M059J (cell line): ENCODE measurements at regions not wholly inside any gene's neighbourhood (a gene's known extent, or its start where the extent isn't known, plus 50 kb on each side); places are given as distances from the start of the nearest gene placed in this dataset.

Source experiments
- DNase-seq: peaks from one replicate; pipeline ENCODE4 v3.0.0-alpha.2; 2012; ENCODE audit warnings: low read depth

DNA sequence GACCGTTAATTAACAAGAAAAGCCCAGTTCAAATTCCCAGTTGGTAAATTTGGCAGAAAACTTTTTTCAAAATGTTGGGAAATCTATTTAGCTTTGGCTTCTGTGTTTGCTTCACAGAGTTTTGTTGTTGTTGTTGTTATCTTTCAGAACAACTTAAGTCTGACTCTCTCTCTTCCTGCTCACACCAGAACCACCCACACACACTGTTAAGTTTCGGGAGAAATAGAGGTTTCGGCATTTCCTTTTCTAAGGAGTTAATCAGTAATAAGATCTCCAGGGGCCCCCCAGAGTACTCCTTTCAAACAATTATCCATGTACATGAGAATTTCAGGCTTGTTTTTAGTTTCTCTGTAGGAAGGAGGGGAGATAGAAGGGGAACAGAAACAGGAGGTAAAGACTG is 106.2 kb upstream of the PTCHD1 start:
- DNase-seq = no peak

DNA sequence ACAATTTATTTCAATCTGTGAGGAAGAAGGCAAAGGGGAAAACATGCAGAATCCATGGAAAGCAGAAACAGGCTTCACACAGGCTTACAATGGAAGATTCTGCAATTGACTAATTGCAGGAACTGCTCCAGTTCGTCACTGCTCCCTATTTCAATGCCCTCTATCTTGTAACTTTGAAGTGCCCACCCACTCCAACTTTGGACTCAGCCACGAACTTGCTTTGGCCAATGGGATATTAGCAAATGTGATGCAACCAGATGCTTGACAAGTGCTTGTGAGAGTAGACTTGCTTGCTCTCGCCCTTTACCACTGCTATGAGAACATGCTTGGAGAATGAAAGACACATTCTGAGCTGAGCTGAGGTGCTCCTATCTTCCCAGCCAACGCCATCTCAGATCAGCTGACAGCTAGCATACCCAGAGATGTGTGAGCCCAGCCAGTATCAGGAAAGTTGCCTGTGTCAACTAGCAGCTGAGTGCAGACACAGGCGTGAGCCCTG is 105.7 kb upstream of the PTCHD1 start:
- no peak for DNase-seq

DNA sequence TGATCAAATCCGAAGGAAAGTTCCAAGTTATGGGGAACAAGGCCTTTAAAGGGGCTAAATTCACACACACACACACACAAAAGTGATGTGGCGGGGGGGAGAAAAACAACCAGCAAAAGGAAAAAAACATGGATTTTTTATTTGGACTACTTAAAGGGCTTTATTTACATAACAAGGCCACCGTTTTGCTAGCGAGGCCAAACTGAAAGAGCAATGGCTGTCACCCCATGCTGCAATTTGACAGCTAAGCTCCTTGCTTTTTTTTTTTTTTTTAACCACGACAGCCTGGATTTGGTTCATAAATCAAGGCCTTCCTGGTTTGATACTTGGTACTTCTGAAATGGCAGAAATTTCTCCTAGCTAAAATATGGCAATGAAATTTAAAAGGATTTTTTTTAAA is 99.6 kb upstream of the PTCHD1 start:
- no peak for DNase-seq

DNA sequence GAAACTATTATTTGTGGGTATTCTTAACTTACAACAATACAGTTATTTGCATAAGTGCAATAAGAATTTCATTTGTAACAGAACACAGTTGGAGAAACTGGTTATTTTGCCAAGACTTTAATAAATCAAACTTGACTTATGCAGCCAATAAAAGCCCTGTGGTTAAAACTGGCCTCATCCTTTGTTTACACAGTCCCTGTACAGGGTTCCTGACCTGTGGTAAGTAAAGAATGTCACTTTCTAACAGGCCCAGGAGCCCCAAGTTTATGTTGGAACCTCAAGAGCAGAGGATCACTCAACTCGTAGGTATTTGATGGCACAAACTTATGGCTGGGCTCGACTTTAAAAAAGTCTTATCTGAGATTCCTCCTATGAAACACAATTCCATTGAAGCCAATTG is 88.6 kb upstream of the PTCHD1 start:
- DNase-seq = peak; percentile 52

DNA sequence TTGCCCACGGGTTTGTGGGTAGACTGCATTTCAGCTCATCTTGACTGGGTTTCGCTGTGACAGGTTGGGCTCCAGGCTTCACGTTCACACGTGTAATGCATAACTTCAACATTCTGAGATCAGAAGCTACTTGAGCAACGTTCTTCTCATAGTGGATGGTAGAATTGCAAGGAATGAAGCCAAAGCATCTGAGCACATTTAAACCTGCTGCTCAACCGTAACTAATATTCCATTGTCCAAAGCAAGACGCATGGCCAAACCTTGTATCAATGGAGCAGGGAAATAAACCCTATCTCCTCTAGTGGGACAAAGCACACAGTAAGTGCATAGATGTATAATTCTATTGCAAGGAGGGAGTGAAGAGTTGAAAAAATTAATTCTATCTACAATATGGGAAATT is 86.5 kb upstream of the PTCHD1 start:
- DNase-seq = no peak

DNA sequence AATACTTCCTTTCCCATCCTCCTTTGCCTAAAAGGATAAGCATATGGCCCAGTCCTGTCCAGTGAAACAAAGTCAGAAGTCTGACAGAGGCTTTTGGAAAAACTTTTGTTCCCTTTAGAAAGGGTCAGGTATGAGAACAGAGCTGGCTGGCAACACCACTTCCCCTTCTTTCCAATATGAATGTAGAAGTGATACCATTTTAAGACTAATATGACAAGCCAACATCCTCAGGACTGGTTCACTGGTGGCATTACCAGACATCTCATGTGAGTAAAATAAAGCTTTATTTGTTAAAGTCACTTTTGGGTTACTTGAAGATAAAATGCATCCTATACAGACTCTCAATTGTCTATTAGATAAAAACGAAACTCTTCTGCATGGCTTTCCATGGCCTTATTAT is 83.6 kb upstream of the PTCHD1 start:
- no peak for DNase-seq

DNA sequence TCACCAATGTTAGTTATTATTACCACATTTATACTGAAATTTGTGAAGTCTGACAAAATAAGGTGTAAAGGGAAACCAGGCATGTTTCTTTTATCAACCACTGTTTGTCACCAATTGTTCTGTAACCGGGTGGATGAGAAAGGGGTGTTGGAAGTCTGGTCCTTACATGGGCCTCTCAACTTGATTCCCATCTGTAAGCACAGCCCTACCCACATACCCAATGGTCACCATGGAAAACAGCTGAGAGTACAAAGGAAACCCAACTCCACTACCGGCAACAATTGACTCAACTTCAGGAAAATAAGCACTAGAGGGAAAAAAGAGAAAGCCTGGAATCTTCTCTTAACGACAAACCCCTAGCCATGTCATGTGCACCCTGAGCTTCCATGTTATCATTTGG is 70.8 kb upstream of the PTCHD1 start:
- DNase-seq = no peak

DNA sequence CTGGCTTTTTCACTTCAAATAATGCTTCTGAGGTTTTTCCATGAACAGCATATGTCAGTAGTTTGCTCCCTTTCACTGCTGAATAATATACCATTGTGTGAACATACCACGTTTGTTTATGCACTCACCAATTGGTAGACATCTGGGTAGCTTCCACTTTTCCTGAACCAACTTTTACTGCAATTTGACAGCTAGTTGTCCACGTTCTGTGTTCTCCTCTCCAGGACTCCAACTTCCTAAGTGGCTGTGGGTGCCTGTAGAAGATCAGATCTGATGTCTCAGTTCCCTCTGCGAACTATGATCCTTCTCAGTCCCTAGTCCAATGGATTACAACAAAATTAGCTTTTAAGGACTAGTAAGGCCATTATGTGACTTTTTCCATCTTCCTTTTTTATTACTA is 64.7 kb upstream of the PTCHD1 start:
- no peak for DNase-seq

DNA sequence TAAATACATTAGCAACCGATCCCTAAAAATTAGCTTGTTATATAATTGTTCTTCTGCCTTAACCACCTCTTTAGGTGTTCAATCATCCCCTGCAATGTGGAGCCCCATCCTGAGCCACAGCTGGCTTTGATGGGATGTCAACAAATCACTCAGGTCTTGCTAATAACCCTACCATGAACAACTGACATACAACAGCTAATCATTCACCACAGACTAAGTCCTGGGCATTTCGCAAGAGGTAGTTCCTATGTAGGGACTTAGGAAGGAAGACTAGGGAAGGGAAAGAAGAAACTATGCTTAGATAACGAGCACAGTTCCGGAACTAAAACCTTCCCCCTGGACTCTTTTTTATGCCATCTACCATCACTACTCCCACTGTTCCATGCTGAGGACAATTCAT is 63.6 kb upstream of the PTCHD1 start:
- DNase-seq = no peak

DNA sequence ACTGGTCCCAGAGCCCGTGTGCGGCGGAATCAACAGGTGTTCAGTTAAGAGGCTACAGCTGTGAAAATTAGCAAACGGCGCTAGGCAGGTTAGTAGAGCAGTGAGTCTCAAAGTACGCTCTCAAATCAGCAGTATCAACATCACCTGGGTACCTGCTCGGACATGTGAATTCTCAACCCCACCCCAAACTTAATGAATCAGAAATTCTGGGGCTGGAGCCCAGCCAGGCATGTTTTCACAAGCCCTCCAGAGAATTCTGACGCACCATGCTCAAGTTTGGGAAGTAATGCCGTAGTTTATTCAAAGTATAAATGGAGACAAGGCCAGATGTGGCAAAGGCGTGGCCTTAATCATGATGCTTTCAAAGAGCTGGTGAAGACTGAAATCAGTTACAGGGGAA is 58.2 kb upstream of the PTCHD1 start:
- no peak for DNase-seq
